ENCODE measurements at regions not wholly inside any gene's neighbourhood (a gene's known extent, or its start where the extent isn't known, plus 50 kb on each side); places are given as distances from the start of the nearest gene placed in this dataset.

GRCh38 chr10:64209561-64209960 is 688.4 kb downstream of the REEP3 start:
- no peak for TF ChIP-seq CTCF (IDR thresholded peaks at IDR 0.05; ENCODE audit: unreplicated experiment)
- Mint-ChIP-seq H3K4me3 (no peak overlapping the region), H3K9me3 (no peaks in the 10 kb centered on the region), H3K4me1 (no peaks in the 10 kb centered on the region), H3K36me3 (no peaks in the 10 kb centered on the region), H3K27ac (no peak overlapping the region), H3K27me3 (ENCODE audit: low read depth) (no peaks in the 10 kb centered on the region)
- no peak for DNase-seq (ENCODE audit: low spot score in 2 of 2, unreplicated experiment in 2 of 2)

- no peak for TF ChIP-seq CTCF (IDR thresholded peaks at IDR 0.05; ENCODE audit: unreplicated experiment)
- no peak for DNase-seq (ENCODE audit: low spot score in 2 of 2, unreplicated experiment in 2 of 2)
- Mint-ChIP-seq H3K27ac (no peak overlapping the region), H3K9me3 (no peaks in the 10 kb centered on the region), H3K4me3 (no peak overlapping the region), H3K36me3 (no peaks in the 10 kb centered on the region), H3K4me1 (no peaks in the 10 kb centered on the region), H3K27me3 (ENCODE audit: low read depth) (no peaks in the 10 kb centered on the region)
Measured at GRCh38 chr10:64210211-64210610, 689.0 kb downstream of the REEP3 start.

GRCh38 chr10:64211466-64211865 is 690.3 kb downstream of the REEP3 start:
- DNase-seq (ENCODE audit: low spot score in 2 of 2, unreplicated experiment in 2 of 2) = no peak
- no peak for TF ChIP-seq CTCF (IDR thresholded peaks at IDR 0.05; ENCODE audit: unreplicated experiment)
- no peak overlapping the region for H3K27ac Mint-ChIP-seq
- no peaks in the 10 kb centered on the region for H3K9me3 Mint-ChIP-seq
- no peaks in the 10 kb centered on the region for H3K36me3 Mint-ChIP-seq
- H3K27me3 Mint-ChIP-seq (ENCODE audit: low read depth) = no peaks in the 10 kb centered on the region
- no peak overlapping the region for H3K4me3 Mint-ChIP-seq
- no peaks in the 10 kb centered on the region for H3K4me1 Mint-ChIP-seq

GRCh38 chr10:64215088-64215487 is 693.9 kb downstream of the REEP3 start:
- H3K27ac Mint-ChIP-seq = no peak overlapping the region
- no peak for DNase-seq (ENCODE audit: low spot score in 2 of 2, unreplicated experiment in 2 of 2)
- no peak for TF ChIP-seq CTCF (IDR thresholded peaks at IDR 0.05; ENCODE audit: unreplicated experiment)
- no peaks in the 10 kb centered on the region for H3K9me3 Mint-ChIP-seq
- no peaks in the 10 kb centered on the region for H3K4me1 Mint-ChIP-seq
- H3K4me3 Mint-ChIP-seq = no peak overlapping the region
- no peaks in the 10 kb centered on the region for H3K27me3 Mint-ChIP-seq (ENCODE audit: low read depth)
- no peaks in the 10 kb centered on the region for H3K36me3 Mint-ChIP-seq

- no peaks in the 10 kb centered on the region for H3K4me1 Mint-ChIP-seq
- no peaks in the 10 kb centered on the region for H3K27me3 Mint-ChIP-seq (ENCODE audit: low read depth)
- peaks cover 12% of the 10 kb centered on the region for H3K9me3 Mint-ChIP-seq
- no peak overlapping the region for H3K27ac Mint-ChIP-seq
- H3K36me3 Mint-ChIP-seq = peaks cover 4% of the 10 kb centered on the region
- TF ChIP-seq CTCF (IDR thresholded peaks at IDR 0.05; ENCODE audit: unreplicated experiment) = no peak
- H3K4me3 Mint-ChIP-seq = no peak overlapping the region
- no peak for DNase-seq (ENCODE audit: low spot score in 2 of 2, unreplicated experiment in 2 of 2)
Measured at GRCh38 chr10:64219271-64220025, 698.2 kb downstream of the REEP3 start.

Data from mesothelial cell of epicardium (in vitro differentiated cells).